Activated T-helper 1 cell treated with anti-CD3 and anti-CD28 coated beads, Interleukin-12 subunit alpha, Interleukin-12 subunit beta, Interleukin-2, Interleukin-4 antibody, amounts not matched to agents 30 ng/mL and 10 ng/mL and 1 ng/mL, durations not matched to agents 14 hours and 24 hours and 36 hours (primary cell): ENCODE measurements at regions not wholly inside any gene's neighbourhood (a gene's known extent, or its start where the extent isn't known, plus 50 kb on each side); places are given as distances from the start of the nearest gene placed in this dataset.

Experiments used
- DNase-seq: peaks from one replicate; pipeline ENCODE4 v3.0.0; 2021; ENCODE audit warnings: low spot score
- H3K27ac Mint-ChIP-seq: one replicate; pipeline ENCODE4 v1.8.0; 2021; ENCODE audit warnings: mild to moderate bottlenecking, mixed read lengths
- H3K27me3 Mint-ChIP-seq: one replicate; pipeline ENCODE4 v1.8.0; 2022; ENCODE audit warnings: mild to moderate bottlenecking, moderate library complexity, mixed read lengths; ENCODE audit not compliant: insufficient read depth
- H3K36me3 Mint-ChIP-seq: one replicate; pipeline ENCODE4 v1.8.0; 2021; ENCODE audit warnings: low read depth, mixed read lengths
- H3K4me1 Mint-ChIP-seq: one replicate; pipeline ENCODE4 v1.8.0; 2021; ENCODE audit warnings: low read depth, mixed read lengths
- H3K4me3 Mint-ChIP-seq: one replicate; pipeline ENCODE4 v1.8.0; 2021; ENCODE audit warnings: mild to moderate bottlenecking, moderate library complexity, mixed read lengths
- H3K9me3 Mint-ChIP-seq: one replicate; pipeline ENCODE4 v1.8.0; 2021; ENCODE audit warnings: mixed read lengths
- intact Hi-C: fragments of 100-400 bp; cut with micrococcal nuclease; formaldehyde crosslinking; loops from one replicate; pipeline ENCODE4 v1.15.1; 2024

DNA sequence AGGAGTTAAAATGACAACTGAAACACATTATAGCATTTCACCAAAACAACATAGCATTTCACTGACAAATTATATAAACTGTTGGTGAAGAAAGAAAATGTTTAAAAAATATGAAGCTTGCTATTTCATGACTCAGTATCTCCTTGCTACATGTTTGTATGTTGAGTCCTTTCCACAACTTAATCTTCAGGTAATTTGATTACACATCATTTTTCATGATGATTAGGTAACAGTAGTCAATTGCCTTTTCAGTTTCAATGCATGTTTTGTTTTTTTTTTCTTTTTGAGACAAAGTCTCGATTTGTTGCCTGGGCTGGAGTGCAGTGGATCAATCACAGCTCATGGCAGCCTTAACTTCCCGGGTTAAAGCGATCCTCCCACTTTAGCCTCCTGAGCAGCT is 177.8 kb upstream of the PMFBP1 start:
- intact Hi-C loops, result no loop called here
- Mint-ChIP-seq H3K9me3 (no peaks in the 10 kb centered on the region), H3K27me3 (no peaks in the 10 kb centered on the region), H3K4me1 (no peaks in the 10 kb centered on the region), H3K4me3 (no peak overlapping the region), H3K36me3 (no peaks in the 10 kb centered on the region), H3K27ac (no peak overlapping the region)
- no peak for DNase-seq

GRCh38 chr16:72332926-72333325 is 161.0 kb upstream of the PMFBP1 start:
- Mint-ChIP-seq H3K27me3 (no peaks in the 10 kb centered on the region), H3K4me1 (no peaks in the 10 kb centered on the region), H3K4me3 (no peak overlapping the region), H3K36me3 (no peaks in the 10 kb centered on the region), H3K27ac (no peak overlapping the region), H3K9me3 (no peaks in the 10 kb centered on the region)
- intact Hi-C loops, result no loop called here
- DNase-seq, result no peak

GRCh38 chr16:72324578-72324977 is 152.6 kb upstream of the PMFBP1 start:
- H3K27me3 Mint-ChIP-seq, result no peaks in the 10 kb centered on the region
- no peak overlapping the region for H3K4me3 Mint-ChIP-seq
- intact Hi-C loops, result no loop called here
- peaks cover 17% of the 10 kb centered on the region for H3K9me3 Mint-ChIP-seq
- H3K36me3 Mint-ChIP-seq, result no peaks in the 10 kb centered on the region
- H3K27ac Mint-ChIP-seq, result no peak overlapping the region
- no peak for DNase-seq
- H3K4me1 Mint-ChIP-seq, result no peaks in the 10 kb centered on the region

- Mint-ChIP-seq H3K4me1 (no peaks in the 10 kb centered on the region), H3K36me3 (no peaks in the 10 kb centered on the region), H3K4me3 (no peak overlapping the region), H3K27me3 (no peaks in the 10 kb centered on the region), H3K9me3 (peaks cover 15% of the 10 kb centered on the region), H3K27ac (no peak overlapping the region)
- no peak for DNase-seq
- intact Hi-C loops, result no loop called here
Measured at GRCh38 chr16:72317446-72317845, 145.5 kb upstream of the PMFBP1 start.

DNA sequence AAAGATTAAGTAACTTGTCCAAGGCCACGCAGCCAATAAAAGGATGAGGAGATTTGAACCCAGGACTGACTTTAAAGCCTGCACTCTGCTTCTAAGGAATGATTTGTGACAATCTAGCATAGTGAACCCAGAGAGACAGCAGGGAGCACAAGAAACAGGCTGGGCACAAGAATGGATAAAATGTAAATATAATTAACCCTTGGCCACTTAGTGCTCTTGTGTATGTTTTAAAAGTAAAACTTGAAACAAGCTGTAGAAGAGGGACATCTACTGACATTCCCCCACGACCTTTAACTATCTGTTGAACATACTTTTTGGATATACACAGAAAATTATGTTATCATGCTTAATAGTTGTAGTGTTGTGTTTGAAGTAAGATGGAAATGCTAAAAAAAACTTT is 141.9 kb upstream of the PMFBP1 start:
- Mint-ChIP-seq H3K4me3 (no peak overlapping the region), H3K4me1 (no peaks in the 10 kb centered on the region), H3K9me3 (peaks cover 3% of the 10 kb centered on the region), H3K27me3 (no peaks in the 10 kb centered on the region), H3K36me3 (no peaks in the 10 kb centered on the region), H3K27ac (no peak overlapping the region)
- intact Hi-C loops, result no loop called here
- no peak for DNase-seq

DNA sequence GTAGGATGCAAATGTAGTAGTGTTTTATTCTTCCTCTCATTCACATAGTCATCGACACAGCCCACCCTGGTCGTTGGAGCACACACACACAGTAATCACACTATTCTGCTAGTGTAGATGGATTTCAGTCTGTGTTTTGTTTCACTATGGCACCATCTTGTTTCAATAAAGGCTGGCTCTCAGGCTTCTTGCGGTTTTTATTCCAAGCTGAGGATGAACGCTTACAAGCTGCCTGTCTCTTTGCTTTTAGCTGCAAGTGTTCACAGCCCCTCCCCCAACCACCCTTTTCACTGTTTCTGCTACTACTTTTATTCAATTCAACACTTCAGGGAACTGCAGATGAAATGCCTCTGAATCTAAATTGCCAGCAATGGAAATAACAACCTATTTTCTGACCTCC is 140.9 kb upstream of the PMFBP1 start:
- no peak for DNase-seq
- H3K4me3 Mint-ChIP-seq, result no peak overlapping the region
- no peaks in the 10 kb centered on the region for H3K36me3 Mint-ChIP-seq
- H3K27ac Mint-ChIP-seq, result no peak overlapping the region
- H3K4me1 Mint-ChIP-seq, result no peaks in the 10 kb centered on the region
- H3K27me3 Mint-ChIP-seq, result no peaks in the 10 kb centered on the region
- no peaks in the 10 kb centered on the region for H3K9me3 Mint-ChIP-seq
- intact Hi-C loops, result no loop called here

DNA sequence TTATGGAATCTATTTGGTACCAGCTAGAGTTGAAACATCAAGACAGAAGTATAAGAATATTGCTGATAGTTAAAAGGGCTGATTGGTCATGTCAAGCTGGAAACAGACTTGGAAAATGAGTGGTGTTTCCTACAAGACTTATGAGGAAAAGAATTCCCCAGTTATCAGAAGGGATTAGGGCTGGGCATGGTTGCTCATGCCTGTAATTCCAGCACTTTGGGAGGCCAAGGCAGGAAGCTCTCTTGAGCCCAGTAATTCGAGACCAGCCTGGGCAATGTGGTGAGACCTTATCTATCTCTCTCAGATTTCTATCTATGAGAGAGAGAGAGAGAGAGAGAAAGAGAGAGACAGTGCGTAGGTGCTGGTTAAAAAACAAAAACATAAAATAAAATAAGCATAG is 139.5 kb upstream of the PMFBP1 start:
- Mint-ChIP-seq H3K27me3 (no peaks in the 10 kb centered on the region), H3K9me3 (no peaks in the 10 kb centered on the region), H3K27ac (no peak overlapping the region), H3K4me1 (no peaks in the 10 kb centered on the region), H3K4me3 (no peak overlapping the region), H3K36me3 (no peaks in the 10 kb centered on the region)
- intact Hi-C loops, result no loop called here
- DNase-seq, result no peak

GRCh38 chr16:72309001-72309400 is 137.0 kb upstream of the PMFBP1 start:
- Mint-ChIP-seq H3K36me3 (no peaks in the 10 kb centered on the region), H3K4me1 (no peaks in the 10 kb centered on the region), H3K9me3 (no peaks in the 10 kb centered on the region), H3K27me3 (no peaks in the 10 kb centered on the region), H3K27ac (no peak overlapping the region), H3K4me3 (no peak overlapping the region)
- DNase-seq, result no peak
- intact Hi-C loops, result no loop called here

GRCh38 chr16:72308396-72308795 is 136.4 kb upstream of the PMFBP1 start:
- Mint-ChIP-seq H3K9me3 (no peaks in the 10 kb centered on the region), H3K27ac (no peak overlapping the region), H3K27me3 (no peaks in the 10 kb centered on the region), H3K4me3 (no peak overlapping the region), H3K4me1 (no peaks in the 10 kb centered on the region), H3K36me3 (no peaks in the 10 kb centered on the region)
- no peak for DNase-seq
- intact Hi-C loops, result no loop called here

GRCh38 chr16:72302332-72302731 is 130.4 kb upstream of the PMFBP1 start:
- no peak overlapping the region for H3K27ac Mint-ChIP-seq
- H3K27me3 Mint-ChIP-seq, result peaks cover 2% of the 10 kb centered on the region
- H3K9me3 Mint-ChIP-seq, result no peaks in the 10 kb centered on the region
- H3K4me1 Mint-ChIP-seq, result no peaks in the 10 kb centered on the region
- no peaks in the 10 kb centered on the region for H3K36me3 Mint-ChIP-seq
- H3K4me3 Mint-ChIP-seq, result no peak overlapping the region
- DNase-seq, result no peak
- intact Hi-C loops, result no loop called here

- intact Hi-C loops, result no loop called here
- Mint-ChIP-seq H3K9me3 (no peaks in the 10 kb centered on the region), H3K27ac (no peak overlapping the region), H3K27me3 (peaks cover 2% of the 10 kb centered on the region), H3K4me1 (no peaks in the 10 kb centered on the region), H3K4me3 (no peak overlapping the region), H3K36me3 (no peaks in the 10 kb centered on the region)
- DNase-seq, result no peak
Measured at GRCh38 chr16:72301523-72302236, 129.7 kb upstream of the PMFBP1 start.

- H3K27ac Mint-ChIP-seq, result no peak overlapping the region
- no peak overlapping the region for H3K4me3 Mint-ChIP-seq
- no peaks in the 10 kb centered on the region for H3K4me1 Mint-ChIP-seq
- no peak for DNase-seq
- no peaks in the 10 kb centered on the region for H3K9me3 Mint-ChIP-seq
- intact Hi-C loops, result no loop called here
- no peaks in the 10 kb centered on the region for H3K36me3 Mint-ChIP-seq
- peaks cover 2% of the 10 kb centered on the region for H3K27me3 Mint-ChIP-seq
Measured at GRCh38 chr16:72300892-72301291, 128.9 kb upstream of the PMFBP1 start.

- H3K27ac Mint-ChIP-seq, result no peak overlapping the region
- H3K27me3 Mint-ChIP-seq, result peaks cover 2% of the 10 kb centered on the region
- no peaks in the 10 kb centered on the region for H3K36me3 Mint-ChIP-seq
- H3K4me3 Mint-ChIP-seq, result no peak overlapping the region
- DNase-seq, result no peak
- intact Hi-C loops, result no loop called here
- no peaks in the 10 kb centered on the region for H3K4me1 Mint-ChIP-seq
- H3K9me3 Mint-ChIP-seq, result no peaks in the 10 kb centered on the region
Measured at GRCh38 chr16:72299684-72300243, 127.8 kb upstream of the PMFBP1 start.

DNA sequence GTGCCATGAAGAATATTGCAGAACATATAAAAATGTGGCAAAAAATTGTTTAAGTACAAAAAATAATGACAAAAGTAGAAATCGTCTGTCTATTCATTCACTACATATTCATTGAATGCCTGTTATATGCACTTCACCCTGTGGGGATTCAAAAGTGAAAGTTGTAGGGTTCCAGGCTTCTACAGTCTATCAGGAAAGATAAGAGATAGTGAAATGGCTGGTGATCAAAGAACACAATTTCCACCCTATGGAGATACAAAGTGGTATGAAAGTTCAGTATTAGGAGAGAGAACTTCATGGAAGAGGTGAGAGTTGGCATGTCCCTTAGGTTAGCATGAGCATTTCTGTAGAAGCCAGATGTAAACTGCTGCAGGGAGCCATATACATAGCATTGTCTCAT is 127.0 kb upstream of the PMFBP1 start:
- Mint-ChIP-seq H3K4me3 (no peak overlapping the region), H3K27me3 (peaks cover 2% of the 10 kb centered on the region), H3K4me1 (no peaks in the 10 kb centered on the region), H3K27ac (no peak overlapping the region), H3K36me3 (no peaks in the 10 kb centered on the region), H3K9me3 (no peaks in the 10 kb centered on the region)
- intact Hi-C loops, result no loop called here
- DNase-seq, result no peak
